H9 (cell line): ENCODE measurements at regions not wholly inside any gene's neighbourhood (a gene's known extent, or its start where the extent isn't known, plus 50 kb on each side); places are given as distances from the start of the nearest gene placed in this dataset.

ENCODE experiments used
- DNase-seq: peaks from one replicate; pipeline ENCODE4 v3.0.0-alpha.2; 2017
- H2AFZ ChIP-seq: one replicate; pipeline ENCODE4 v1.6.1; 2013; ENCODE audit warnings: mild to moderate bottlenecking, low read length, control low read depth, moderate library complexity
- H2AK5ac ChIP-seq: 2 replicates; pipeline ENCODE4 v1.6.1; 2013; ENCODE audit warnings: low read length, control low read depth, mixed read lengths; ENCODE audit not compliant: insufficient read length
- H2BK120ac ChIP-seq: one replicate; pipeline ENCODE4 v1.6.1; 2013; ENCODE audit warnings: low read depth, mild to moderate bottlenecking, low read length, control low read depth, inconsistent platforms; ENCODE audit not compliant: poor library complexity, severe bottlenecking
- H2BK12ac ChIP-seq: 2 replicates; pipeline ENCODE4 v1.6.1; 2013; ENCODE audit warnings: low read length, control low read depth, mixed read lengths, low read depth; ENCODE audit not compliant: insufficient read length
- H2BK15ac ChIP-seq: 2 replicates; pipeline ENCODE4 v1.6.1; 2013; ENCODE audit warnings: low read depth, low read length, control low read depth
- H2BK20ac ChIP-seq: one replicate; pipeline ENCODE4 v1.6.1; 2013; ENCODE audit warnings: low read depth, mild to moderate bottlenecking, low read length, control low read depth, inconsistent platforms; ENCODE audit not compliant: poor library complexity, severe bottlenecking
- H2BK5ac ChIP-seq: 2 replicates; pipeline ENCODE4 v1.6.1; 2013; ENCODE audit warnings: low read length, control low read depth, mixed read lengths; ENCODE audit not compliant: insufficient read length
- H3K14ac ChIP-seq: 2 replicates; pipeline ENCODE4 v1.6.1; 2013; ENCODE audit warnings: low read length, control low read depth; ENCODE audit not compliant: insufficient read depth
- H3K18ac ChIP-seq: 2 replicates; pipeline ENCODE4 v1.6.1; 2013; ENCODE audit warnings: low read depth, mild to moderate bottlenecking, mixed read lengths, low read length, control low read depth; ENCODE audit not compliant: insufficient read length
- H3K23ac ChIP-seq: 2 replicates; pipeline ENCODE4 v1.6.1; 2013; ENCODE audit warnings: low read length, control low read depth, mixed read lengths, low read depth; ENCODE audit not compliant: insufficient read length
- H3K23me2 ChIP-seq: 2 replicates; pipeline ENCODE4 v1.6.1; 2013; ENCODE audit warnings: low read depth, mild to moderate bottlenecking, mixed read lengths, low read length, control low read depth; ENCODE audit not compliant: insufficient read length, poor library complexity, severe bottlenecking
- H3K27ac ChIP-seq: 2 replicates; pipeline ENCODE4 v1.5.1; 2013; ENCODE audit warnings: low read length, control low read depth, mixed read lengths, low read depth; ENCODE audit not compliant: insufficient read length
- H3K27me3 ChIP-seq: 2 replicates; pipeline ENCODE4 v1.6.1; 2013; ENCODE audit warnings: low read length, control low read depth, inconsistent platforms; ENCODE audit not compliant: insufficient read depth
- H3K4ac ChIP-seq: 2 replicates; pipeline ENCODE4 v1.6.1; 2013; ENCODE audit warnings: low read depth, mild to moderate bottlenecking, control low read depth, inconsistent platforms, low read length, moderate library complexity
- H3K4me1 ChIP-seq: 2 replicates; pipeline ENCODE4 v1.6.1; 2013; ENCODE audit warnings: low read length, control low read depth, inconsistent platforms; ENCODE audit not compliant: insufficient read depth
- H3K4me2 ChIP-seq: 2 replicates; pipeline ENCODE4 v1.6.1; 2013; ENCODE audit warnings: low read length, control low read depth, mixed read lengths; ENCODE audit not compliant: insufficient read length, insufficient read depth
- H3K56ac ChIP-seq: 2 replicates; pipeline ENCODE4 v1.6.1; 2013; ENCODE audit warnings: low read depth, mild to moderate bottlenecking, mixed read lengths, low read length, control low read depth; ENCODE audit not compliant: insufficient read length
- H3K79me1 ChIP-seq: 2 replicates; pipeline ENCODE4 v1.6.1; 2013; ENCODE audit warnings: low read depth, mild to moderate bottlenecking, moderate library complexity, low read length, control low read depth, inconsistent platforms; ENCODE audit not compliant: insufficient read depth, poor library complexity, severe bottlenecking
- H3K79me2 ChIP-seq: 2 replicates; pipeline ENCODE4 v1.6.1; 2013; ENCODE audit warnings: low read length, control low read depth, inconsistent platforms; ENCODE audit not compliant: insufficient read depth
- H3K9ac ChIP-seq: 2 replicates; pipeline ENCODE4 v1.6.1; 2013; ENCODE audit warnings: low read length, control low read depth, mixed read lengths; ENCODE audit not compliant: insufficient read length; ENCODE audit errors: extremely low read depth
- H3K9me3 ChIP-seq: one replicate; pipeline ENCODE4 v1.6.1; 2013; ENCODE audit warnings: low read depth, low read length, inconsistent platforms; ENCODE audit not compliant: control insufficient read depth
- H3T11ph ChIP-seq: one replicate; pipeline ENCODE4 v1.6.1; 2013; ENCODE audit warnings: mild to moderate bottlenecking, low read length, control low read depth, inconsistent platforms
- H4K20me1 ChIP-seq: one replicate; pipeline ENCODE4 v1.6.1; 2013; ENCODE audit not compliant: control insufficient read depth, insufficient read length, insufficient read depth
- H4K5ac ChIP-seq: 2 replicates; pipeline ENCODE4 v1.6.1; 2013; ENCODE audit warnings: low read depth, mild to moderate bottlenecking, mixed read lengths, low read length, control low read depth; ENCODE audit not compliant: insufficient read length
- H4K8ac ChIP-seq: replicated peaks from 2 replicates; pipeline ENCODE4 v1.6.1; 2013; ENCODE audit warnings: low read length, control low read depth, mixed read lengths, low read depth; ENCODE audit not compliant: insufficient read length
- H4K91ac ChIP-seq: 2 replicates; pipeline ENCODE4 v1.6.1; 2013; ENCODE audit warnings: low read depth, mild to moderate bottlenecking, moderate library complexity, mixed read lengths, low read length, control low read depth; ENCODE audit not compliant: insufficient read length
- H3K27ac Mint-ChIP-seq, 3 experiments: 2 replicates in 2 of 3; 3 replicates in 1 of 3; pipeline ENCODE4 v1.8.0; 2020 to 2021; ENCODE audit warnings: mixed read lengths in 3 of 3, mild to moderate bottlenecking in 1 of 3, moderate library complexity in 1 of 3
- H3K27me3 Mint-ChIP-seq: 2 replicates; pipeline ENCODE4 v1.8.0; 2021; ENCODE audit warnings: low read depth, mild to moderate bottlenecking, moderate library complexity, mixed read lengths
- H3K36me3 Mint-ChIP-seq, 3 experiments: 2 replicates in 2 of 3; 3 replicates in 1 of 3; pipeline ENCODE4 v1.8.0; 2020 to 2021; ENCODE audit warnings: low read depth in 3 of 3, mixed read lengths in 3 of 3; ENCODE audit not compliant: insufficient read depth in 1 of 3
- H3K4me1 Mint-ChIP-seq, 2 experiments: 2 replicates each; pipeline ENCODE4 v1.8.0; 2020; ENCODE audit warnings: mixed read lengths in 2 of 2
- H3K4me3 Mint-ChIP-seq, 2 experiments: 2 replicates in 1 of 2; 3 replicates in 1 of 2; pipeline ENCODE4 v1.8.0; 2020 to 2021; ENCODE audit warnings: mild to moderate bottlenecking in 2 of 2, mixed read lengths in 2 of 2, moderate library complexity in 1 of 2
- H3K9me3 Mint-ChIP-seq, 2 experiments: 2 replicates in 1 of 2; 3 replicates in 1 of 2; pipeline ENCODE4 v1.8.0; 2020; ENCODE audit warnings: mild to moderate bottlenecking in 2 of 2, mixed read lengths in 2 of 2, moderate library complexity in 1 of 2
- TF ChIP-seq, protein P1 (sequence below): fragments of 200-600 bp; sonication (generic); conservative IDR thresholded peaks from 3 replicates; pipeline ENCODE4 v1.8.0; 2021; ENCODE audit warnings: antibody characterized with exemption, mild to moderate bottlenecking

GRCh38 chr7:115838829-115839228 lies 191.7 kb downstream of the TFEC start:
- H4K20me1 ChIP-seq, result no peaks in the 10 kb centered on the region
- H3K79me1 ChIP-seq, result no peaks in the 10 kb centered on the region
- H3K27me3 ChIP-seq, result no peaks in the 10 kb centered on the region
- no peak overlapping the region for H4K8ac ChIP-seq
- no peak overlapping the region for H2AFZ ChIP-seq
- H2BK12ac ChIP-seq, result no peak overlapping the region
- H3K23me2 ChIP-seq, result no peaks in the 10 kb centered on the region
- H3T11ph ChIP-seq, result no peak overlapping the region
- H4K91ac ChIP-seq, result no peak overlapping the region
- H2AK5ac ChIP-seq, result no peak overlapping the region
- H2BK120ac ChIP-seq, result no peak overlapping the region
- no peaks in the 10 kb centered on the region for H3K79me2 ChIP-seq
- Mint-ChIP-seq H3K4me1 (peaks cover 0 to 4% of the 10 kb centered on the region in 2 experiments; a peak in 1 of 4 replicates), H3K36me3 (no peaks in the 10 kb centered on the region; a peak in 1 of 7 replicates), H3K27me3 (no peaks in the 10 kb centered on the region), H3K4me3 (no peak overlapping the region), H3K9me3 (peaks cover 0 to 2% of the 10 kb centered on the region in 2 experiments; a peak in 2 of 5 replicates), H3K27ac (no peak overlapping the region)
- no peak overlapping the region for H3K27ac ChIP-seq
- no peak overlapping the region for H3K4ac ChIP-seq
- no peaks in the 10 kb centered on the region for H3K9me3 ChIP-seq
- H3K14ac ChIP-seq, result no peak overlapping the region
- H3K4me1 ChIP-seq, result no peaks in the 10 kb centered on the region
- H3K4me2 ChIP-seq, result no peak overlapping the region
- H3K9ac ChIP-seq, result no peak overlapping the region
- H3K23ac ChIP-seq, result no peak overlapping the region
- DNase-seq, result no peak
- no peak overlapping the region for H2BK20ac ChIP-seq
- H2BK15ac ChIP-seq, result no peak overlapping the region
- H3K18ac ChIP-seq, result no peak overlapping the region
- no peak overlapping the region for H4K5ac ChIP-seq
- TF ChIP-seq, protein P1, sequence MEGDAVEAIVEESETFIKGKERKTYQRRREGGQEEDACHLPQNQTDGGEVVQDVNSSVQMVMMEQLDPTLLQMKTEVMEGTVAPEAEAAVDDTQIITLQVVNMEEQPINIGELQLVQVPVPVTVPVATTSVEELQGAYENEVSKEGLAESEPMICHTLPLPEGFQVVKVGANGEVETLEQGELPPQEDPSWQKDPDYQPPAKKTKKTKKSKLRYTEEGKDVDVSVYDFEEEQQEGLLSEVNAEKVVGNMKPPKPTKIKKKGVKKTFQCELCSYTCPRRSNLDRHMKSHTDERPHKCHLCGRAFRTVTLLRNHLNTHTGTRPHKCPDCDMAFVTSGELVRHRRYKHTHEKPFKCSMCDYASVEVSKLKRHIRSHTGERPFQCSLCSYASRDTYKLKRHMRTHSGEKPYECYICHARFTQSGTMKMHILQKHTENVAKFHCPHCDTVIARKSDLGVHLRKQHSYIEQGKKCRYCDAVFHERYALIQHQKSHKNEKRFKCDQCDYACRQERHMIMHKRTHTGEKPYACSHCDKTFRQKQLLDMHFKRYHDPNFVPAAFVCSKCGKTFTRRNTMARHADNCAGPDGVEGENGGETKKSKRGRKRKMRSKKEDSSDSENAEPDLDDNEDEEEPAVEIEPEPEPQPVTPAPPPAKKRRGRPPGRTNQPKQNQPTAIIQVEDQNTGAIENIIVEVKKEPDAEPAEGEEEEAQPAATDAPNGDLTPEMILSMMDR, result no peak
- no peak overlapping the region for H2BK5ac ChIP-seq
- H3K56ac ChIP-seq, result no peak overlapping the region
